ENCODE measurements at regions not wholly inside any gene's neighbourhood (a gene's known extent, or its start where the extent isn't known, plus 50 kb on each side); places are given as distances from the start of the nearest gene placed in this dataset.

DNA sequence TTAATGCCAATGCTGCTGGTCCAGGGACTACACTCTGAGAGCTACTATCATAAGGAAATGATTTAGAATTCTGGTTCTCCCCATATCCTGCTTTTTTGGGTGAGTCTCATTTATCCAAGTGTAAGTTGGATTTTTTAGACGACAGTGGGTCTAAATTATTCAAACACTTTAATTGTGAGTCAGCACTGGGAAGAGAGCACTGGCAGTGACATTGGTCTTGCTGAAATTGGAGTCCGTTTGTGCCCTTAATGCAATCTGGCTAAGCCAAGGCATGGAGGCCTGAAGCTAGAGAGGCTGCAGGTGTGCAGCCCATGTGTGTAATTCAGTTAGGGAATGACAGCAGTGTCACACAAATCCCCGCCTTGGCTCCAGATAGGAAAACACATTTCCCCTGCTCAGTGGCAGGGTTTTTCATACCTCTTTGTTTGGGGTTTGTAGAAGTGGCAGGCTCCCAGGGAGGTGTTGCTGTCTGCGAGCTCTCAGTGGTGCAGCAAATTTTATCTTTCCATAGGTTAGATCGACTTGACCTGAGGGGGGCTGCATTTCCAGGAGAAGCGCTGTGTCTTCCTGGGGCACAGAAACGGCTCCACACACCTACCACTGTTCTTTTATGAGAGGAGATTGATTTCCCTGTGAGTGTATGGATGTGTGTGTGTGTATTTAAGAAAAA, 197.7 kb downstream of the CD47 start:
- no peaks in the 10 kb centered on the region for H3K79me2 ChIP-seq (ENCODE audit: insufficient read depth, low read length)
- peaks cover 8 to 10% of the 10 kb centered on the region in 2 experiments; a peak in 4 of 5 replicates for H3K9me3 Mint-ChIP-seq
- TF ChIP-seq, protein P1, sequence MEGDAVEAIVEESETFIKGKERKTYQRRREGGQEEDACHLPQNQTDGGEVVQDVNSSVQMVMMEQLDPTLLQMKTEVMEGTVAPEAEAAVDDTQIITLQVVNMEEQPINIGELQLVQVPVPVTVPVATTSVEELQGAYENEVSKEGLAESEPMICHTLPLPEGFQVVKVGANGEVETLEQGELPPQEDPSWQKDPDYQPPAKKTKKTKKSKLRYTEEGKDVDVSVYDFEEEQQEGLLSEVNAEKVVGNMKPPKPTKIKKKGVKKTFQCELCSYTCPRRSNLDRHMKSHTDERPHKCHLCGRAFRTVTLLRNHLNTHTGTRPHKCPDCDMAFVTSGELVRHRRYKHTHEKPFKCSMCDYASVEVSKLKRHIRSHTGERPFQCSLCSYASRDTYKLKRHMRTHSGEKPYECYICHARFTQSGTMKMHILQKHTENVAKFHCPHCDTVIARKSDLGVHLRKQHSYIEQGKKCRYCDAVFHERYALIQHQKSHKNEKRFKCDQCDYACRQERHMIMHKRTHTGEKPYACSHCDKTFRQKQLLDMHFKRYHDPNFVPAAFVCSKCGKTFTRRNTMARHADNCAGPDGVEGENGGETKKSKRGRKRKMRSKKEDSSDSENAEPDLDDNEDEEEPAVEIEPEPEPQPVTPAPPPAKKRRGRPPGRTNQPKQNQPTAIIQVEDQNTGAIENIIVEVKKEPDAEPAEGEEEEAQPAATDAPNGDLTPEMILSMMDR (conservative IDR thresholded peaks at IDR 0.05), result no peak
- H4K91ac ChIP-seq (ENCODE audit: insufficient read length, low read depth, low read length), result no peak overlapping the region
- H3K27me3 Mint-ChIP-seq (ENCODE audit: low read depth), result no peaks in the 10 kb centered on the region
- WGBS (ENCODE audit: extremely low coverage, insufficient read length, low lambda C conversion rate), result no CpG with 5 or more reads among the region's 7 CpGs
- no peaks in the 10 kb centered on the region for H3K23me2 ChIP-seq (ENCODE audit: insufficient read length, low read depth, low read length, poor library complexity, severe bottlenecking)
- no peak overlapping the region for H2AFZ ChIP-seq (ENCODE audit: low read length)
- no peaks in the 10 kb centered on the region for H3K4me1 ChIP-seq (ENCODE audit: insufficient read depth, low read length)
- H4K5ac ChIP-seq (ENCODE audit: insufficient read length, low read depth, low read length), result no peak overlapping the region
- H4K20me1 ChIP-seq (ENCODE audit: control insufficient read depth, insufficient read depth, insufficient read length), result no peaks in the 10 kb centered on the region
- no peak overlapping the region for H2AK5ac ChIP-seq (ENCODE audit: insufficient read length, low read length)
- no peak for DNase-seq
- no peak overlapping the region for H3K14ac ChIP-seq (ENCODE audit: insufficient read depth, low read length)
- no peak overlapping the region for H3T11ph ChIP-seq (ENCODE audit: low read length)
- H3K9me3 ChIP-seq (ENCODE audit: control insufficient read depth, low read depth, low read length), result no peaks in the 10 kb centered on the region
- no peak overlapping the region for H3K56ac ChIP-seq (ENCODE audit: insufficient read length, low read depth, low read length)
- no peak overlapping the region for H3K18ac ChIP-seq (ENCODE audit: insufficient read length, low read depth, low read length)
- H2BK20ac ChIP-seq (ENCODE audit: low read depth, low read length, poor library complexity, severe bottlenecking), result no peak overlapping the region
- no peak overlapping the region for H2BK120ac ChIP-seq (ENCODE audit: low read depth, low read length, poor library complexity, severe bottlenecking)
- no peak overlapping the region for H3K4ac ChIP-seq (ENCODE audit: low read depth, low read length)
- H3K27me3 ChIP-seq (ENCODE audit: insufficient read depth, low read length), result no peaks in the 10 kb centered on the region
- peaks cover 0 to 3% of the 10 kb centered on the region in 2 experiments; a peak in 1 of 4 replicates for H3K4me1 Mint-ChIP-seq
- H3K9ac ChIP-seq (ENCODE audit: extremely low read depth, insufficient read length, low read length), result no peak overlapping the region
- H3K4me3 Mint-ChIP-seq, result no peak overlapping the region
- no peak overlapping the region for H2BK12ac ChIP-seq (ENCODE audit: insufficient read length, low read depth, low read length)
- H3K36me3 Mint-ChIP-seq (ENCODE audit: insufficient read depth in 1 of 3, low read depth in 3 of 3), result peaks cover 2 to 9% (median 3%) of the 10 kb centered on the region in 3 experiments; a peak in 6 of 7 replicates
- H3K23ac ChIP-seq (ENCODE audit: insufficient read length, low read depth, low read length), result no peak overlapping the region
- no peak overlapping the region for H3K4me2 ChIP-seq (ENCODE audit: insufficient read depth, insufficient read length, low read length)
- no peak overlapping the region for H3K27ac Mint-ChIP-seq
- no peak overlapping the region for H3K27ac ChIP-seq (ENCODE audit: insufficient read length, low read depth, low read length)
- H3K79me1 ChIP-seq (ENCODE audit: insufficient read depth, low read depth, low read length, poor library complexity, severe bottlenecking), result no peaks in the 10 kb centered on the region
- H4K8ac ChIP-seq (replicated peaks; ENCODE audit: insufficient read length, low read depth, low read length), result no peak overlapping the region
- H2BK15ac ChIP-seq (ENCODE audit: low read depth, low read length), result no peak overlapping the region
- H2BK5ac ChIP-seq (ENCODE audit: insufficient read length, low read length), result no peak overlapping the region

Measured in H9 (cell line).